NCI-H345 (cell line): ENCODE measurements at regions not wholly inside any gene's neighbourhood (a gene's known extent, or its start where the extent isn't known, plus 50 kb on each side); places are given as distances from the start of the nearest gene placed in this dataset.
"Not testable (repeated sequence)": the region's sequence is repeated elsewhere in the genome, so short reads cannot be mapped to it uniquely, and the experiment has no call there.

Source experiments
- DNase-seq: peaks from one replicate; lab custom pipeline; 2025; lab: John Stamatoyannopoulos, UW

DNA sequence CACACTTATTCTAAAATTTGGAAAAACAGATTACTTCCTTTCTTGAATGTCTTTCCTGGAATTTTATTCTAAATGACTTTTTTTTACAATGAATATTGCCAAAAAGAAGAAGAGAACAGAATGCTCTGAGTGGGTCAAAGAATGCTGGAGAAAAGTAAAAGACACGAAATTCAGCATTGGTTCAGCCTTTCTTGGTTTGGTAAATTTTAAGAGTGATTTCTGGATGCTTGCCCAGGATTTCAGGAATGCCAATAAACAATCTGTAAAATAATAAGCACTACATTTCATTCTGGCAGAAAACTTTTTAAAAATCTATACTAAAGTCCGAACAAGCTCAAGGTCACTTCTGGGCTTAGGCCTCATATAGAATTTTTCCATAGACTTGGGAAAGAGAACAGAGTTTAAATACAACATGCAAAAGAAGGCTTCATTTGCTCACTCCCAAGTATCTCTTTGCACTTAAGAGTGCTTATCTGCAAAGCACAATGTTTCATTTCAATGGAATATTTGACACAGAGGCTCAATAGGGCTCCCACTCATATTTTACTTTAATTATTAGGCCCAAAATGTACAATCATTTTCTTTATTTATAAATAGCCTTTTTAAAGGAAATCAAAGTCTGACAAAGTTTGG lies 359.5 kb upstream of the ANKRD30A start:
- no peak for DNase-seq

DNA sequence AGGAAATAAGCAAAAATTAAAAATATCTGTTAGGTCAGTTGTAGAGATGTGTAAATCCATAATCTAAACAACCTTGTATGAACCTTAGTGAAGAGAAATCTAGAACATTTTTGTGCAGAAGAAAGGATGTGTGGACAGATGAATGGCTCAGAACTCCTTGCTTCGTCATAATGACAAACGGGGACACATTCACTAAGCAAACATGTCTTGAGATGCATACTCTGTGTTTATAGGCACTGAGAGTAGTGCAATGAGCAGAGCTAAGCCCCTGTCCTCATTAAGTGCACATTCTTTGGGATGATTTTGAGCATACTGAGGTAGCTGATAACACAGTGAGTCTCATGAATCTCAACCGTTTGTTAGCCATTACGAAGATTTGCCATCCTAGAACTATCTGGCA lies 360.6 kb upstream of the ANKRD30A start:
- DNase-seq: no peak

DNA sequence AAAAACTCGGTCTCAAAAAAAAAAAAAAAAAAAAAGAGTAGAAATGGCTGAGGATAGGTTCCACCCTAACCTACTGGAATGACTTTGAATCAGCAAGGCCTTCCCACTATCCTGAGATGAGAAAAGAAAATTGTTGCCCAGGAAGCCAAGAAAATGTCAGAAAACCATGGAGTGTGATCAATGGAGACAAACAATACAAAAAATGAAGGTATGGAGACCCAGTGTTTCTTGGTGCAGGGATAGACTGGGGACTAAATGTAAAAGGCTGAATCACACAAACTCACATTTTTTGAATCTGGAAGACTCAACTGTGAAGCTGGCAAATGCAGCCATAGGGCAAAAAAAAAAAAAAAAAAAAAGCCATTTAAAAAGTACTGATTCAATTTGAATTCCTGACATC lies 364.3 kb upstream of the ANKRD30A start:
- DNase-seq: no peak

DNA sequence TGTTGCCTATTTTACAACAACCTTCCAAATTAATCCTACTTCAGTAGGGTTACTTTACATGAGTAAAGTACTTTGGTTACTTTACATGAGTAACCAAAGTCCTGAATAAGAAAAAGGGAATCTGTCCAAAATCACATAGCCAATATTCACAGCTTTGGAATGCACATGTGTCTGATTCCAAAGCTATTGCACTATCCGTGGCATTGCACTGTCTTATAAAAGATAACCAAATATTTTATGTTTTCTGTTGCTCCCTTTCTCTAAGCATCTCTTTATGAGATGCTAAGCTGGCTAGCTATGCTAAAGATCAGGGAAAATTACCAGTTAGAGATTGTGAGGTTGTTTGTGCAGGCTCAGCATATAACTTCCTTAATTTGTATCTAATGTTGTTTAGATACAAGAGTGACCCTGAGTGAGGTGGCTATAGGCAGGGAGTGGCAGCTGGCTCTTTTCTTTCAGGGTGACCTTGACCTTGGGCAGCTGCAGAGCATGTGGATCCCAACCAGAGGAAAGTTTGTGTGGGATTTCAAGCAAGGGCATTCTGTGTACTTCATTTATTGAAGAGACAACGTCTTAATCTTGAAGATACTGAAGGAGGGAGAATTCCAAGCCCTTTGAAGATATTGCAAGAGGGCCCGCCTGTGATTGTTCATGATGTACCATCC lies 366.1 kb upstream of the ANKRD30A start:
- DNase-seq: no peak

DNA sequence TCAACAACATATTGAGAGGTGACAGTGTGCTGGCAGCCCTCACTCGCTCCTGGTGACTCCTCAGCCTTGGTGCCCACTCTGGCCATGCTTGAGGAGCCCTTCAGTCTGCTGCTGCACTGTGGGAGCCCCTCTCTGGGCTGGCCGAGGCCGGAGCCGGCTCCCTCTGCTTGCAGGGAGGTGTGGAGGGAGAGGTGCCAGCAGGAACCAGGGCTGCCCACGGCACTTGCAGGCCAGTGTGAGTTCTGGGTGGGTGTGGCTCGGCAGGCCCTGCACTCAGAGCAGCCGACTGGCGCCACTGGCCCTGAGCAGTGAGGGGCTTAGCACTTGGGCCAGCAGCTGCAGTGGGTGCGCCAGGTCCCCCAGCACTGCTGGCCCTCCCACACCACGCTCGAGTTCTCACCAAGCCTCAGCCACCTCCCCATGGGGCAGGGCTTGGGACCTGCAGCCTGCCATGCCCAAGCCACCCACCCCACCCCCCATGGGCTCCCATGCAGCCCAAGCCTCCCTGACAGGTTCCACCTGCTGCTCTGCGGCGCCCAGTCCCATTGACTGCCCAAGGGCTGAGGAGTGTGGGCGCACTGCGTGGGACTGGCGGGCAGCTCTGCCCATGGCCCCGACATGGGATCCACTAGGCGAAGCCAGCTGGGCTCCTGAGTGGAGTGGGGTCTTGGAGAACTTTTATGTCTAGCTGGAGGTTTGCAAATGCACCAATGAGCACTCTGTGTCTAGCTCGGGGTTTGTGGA lies 377.1 kb upstream of the ANKRD30A start:
- DNase-seq: no peak

DNA sequence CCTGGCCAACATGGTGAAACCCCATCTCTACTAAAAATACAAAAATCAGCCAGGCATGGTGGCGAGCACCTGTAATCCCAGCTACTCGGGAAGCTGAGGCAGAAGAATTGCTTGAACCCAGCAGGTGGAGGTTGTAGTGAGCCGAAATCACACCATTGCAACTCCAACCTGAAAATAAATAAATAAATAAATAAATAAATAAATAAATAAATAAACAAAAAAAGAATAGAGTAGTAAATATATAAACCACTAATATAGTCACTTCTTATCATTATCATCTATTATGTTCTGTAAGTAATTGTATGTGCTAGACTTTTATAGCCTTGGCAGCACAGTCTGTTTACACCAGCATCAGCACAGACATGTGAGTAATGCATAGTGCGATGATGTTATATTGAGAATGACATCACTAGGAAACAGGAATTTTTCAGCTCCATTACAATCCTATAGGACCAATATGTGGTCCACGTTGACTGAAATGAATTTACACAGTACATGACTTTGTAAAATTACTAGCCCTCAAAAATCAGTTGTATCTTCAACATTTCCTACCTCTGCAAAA lies 385.4 kb upstream of the ANKRD30A start:
- no peak for DNase-seq

DNA sequence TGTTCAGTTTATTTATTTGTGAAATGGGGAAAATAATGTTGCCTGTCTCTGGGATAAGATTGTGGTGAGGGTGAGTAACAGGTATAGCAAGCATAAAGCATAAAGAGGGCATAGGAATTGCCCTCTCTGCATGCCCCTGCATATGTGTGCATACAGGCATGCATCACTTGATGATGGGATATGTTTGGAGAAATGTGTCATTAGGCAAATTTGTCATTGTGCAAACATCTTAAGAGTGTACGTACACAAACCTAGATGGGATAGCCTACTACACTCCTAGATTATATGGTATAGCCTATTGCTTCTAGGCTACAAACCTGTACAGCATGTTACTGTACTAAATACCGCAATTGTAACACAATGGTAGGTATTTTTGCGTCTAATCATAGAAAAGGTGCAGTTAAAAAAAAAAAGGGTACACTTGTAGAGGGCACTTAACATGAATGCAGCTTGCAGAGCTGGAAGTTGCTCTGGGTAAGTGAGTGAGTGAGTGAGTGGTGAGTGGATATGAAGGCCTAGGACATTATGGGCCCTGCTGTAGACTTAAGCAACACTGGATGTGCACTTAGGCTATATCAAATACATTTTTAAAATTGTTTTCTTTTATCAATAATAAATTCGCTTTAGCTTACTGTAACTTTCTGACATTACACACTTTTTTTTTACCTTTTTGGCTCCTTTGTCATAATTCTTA lies 386.5 kb upstream of the ANKRD30A start:
- no peak for DNase-seq

DNA sequence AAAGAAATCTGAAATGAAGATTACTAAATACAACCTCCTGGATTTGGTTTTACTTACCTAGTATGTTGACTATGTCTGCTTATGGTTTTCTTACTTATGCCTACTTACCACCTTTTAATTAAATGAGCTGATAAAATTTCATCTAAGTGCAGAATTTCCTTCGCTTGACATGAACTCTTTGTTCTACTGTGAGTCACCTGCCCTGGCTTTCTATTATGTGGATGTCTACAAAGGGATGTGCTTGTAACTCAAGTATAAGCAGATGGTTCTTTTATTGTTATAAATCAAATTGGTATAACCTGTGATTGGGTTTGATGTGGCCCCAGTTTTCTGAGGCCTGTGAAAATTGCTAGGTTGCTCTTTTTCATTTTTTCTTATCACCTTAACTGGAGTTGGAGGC lies 389.1 kb upstream of the ANKRD30A start:
- peak; percentile 81 for DNase-seq

DNA sequence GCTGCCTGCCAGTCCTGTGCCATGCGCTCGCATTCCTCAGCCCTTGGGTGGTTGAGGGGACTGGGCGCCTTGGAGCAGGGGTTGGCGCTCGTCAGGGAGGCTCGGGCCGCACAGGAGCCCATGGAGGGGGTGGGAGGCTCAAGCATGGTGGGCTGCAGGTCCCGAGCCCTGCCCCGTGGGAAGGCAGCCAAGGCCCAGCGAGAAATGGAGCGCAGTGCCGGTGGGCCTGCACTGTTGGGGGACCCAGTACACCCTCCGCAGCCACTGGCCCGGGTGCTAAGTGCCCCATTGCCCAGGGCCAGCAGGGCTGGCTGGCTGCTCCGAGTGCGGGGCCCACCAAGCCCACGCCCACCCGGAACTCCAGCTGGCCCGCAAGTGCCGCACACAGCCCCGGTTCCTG lies 390.8 kb upstream of the ANKRD30A start:
- not testable (repeated sequence) for DNase-seq

DNA sequence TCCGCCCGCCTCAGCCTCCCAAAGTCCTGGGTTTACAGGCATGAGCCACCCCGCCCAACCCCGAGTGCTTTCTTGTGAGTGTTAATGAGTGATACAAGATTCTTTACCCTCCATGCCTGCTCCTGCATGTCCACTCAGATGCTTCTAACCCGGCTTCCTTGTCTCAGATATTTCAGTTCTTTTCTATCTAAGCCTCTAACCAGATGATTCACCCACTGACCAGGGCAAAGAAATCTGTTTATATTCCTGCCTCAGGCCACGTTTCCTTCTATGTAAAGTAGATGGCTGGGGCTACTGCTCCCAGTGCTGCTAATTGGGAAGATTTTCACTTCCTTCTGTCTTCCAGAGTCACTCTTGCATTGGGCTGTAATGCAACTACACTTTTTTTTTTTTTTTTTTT lies 395.1 kb upstream of the ANKRD30A start:
- no peak for DNase-seq

DNA sequence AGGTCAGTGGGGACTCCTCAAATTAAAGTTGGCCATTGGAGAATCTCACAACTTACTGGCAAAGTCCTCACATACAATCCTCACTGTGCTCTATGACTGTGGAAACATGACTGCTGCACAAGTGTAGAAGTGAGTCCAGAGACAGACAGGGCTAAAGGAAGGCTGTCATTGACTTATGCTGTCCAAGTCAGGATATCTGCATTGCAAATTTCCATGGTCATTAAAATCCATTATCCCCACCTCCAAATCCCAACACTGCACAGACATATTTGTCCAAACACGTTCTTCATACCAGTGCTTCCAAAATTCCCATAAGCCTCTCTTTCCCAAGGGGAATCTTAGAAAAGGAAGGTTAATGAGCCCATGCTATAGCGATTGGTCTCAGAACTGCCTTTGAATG lies 396.8 kb upstream of the ANKRD30A start:
- no peak for DNase-seq

DNA sequence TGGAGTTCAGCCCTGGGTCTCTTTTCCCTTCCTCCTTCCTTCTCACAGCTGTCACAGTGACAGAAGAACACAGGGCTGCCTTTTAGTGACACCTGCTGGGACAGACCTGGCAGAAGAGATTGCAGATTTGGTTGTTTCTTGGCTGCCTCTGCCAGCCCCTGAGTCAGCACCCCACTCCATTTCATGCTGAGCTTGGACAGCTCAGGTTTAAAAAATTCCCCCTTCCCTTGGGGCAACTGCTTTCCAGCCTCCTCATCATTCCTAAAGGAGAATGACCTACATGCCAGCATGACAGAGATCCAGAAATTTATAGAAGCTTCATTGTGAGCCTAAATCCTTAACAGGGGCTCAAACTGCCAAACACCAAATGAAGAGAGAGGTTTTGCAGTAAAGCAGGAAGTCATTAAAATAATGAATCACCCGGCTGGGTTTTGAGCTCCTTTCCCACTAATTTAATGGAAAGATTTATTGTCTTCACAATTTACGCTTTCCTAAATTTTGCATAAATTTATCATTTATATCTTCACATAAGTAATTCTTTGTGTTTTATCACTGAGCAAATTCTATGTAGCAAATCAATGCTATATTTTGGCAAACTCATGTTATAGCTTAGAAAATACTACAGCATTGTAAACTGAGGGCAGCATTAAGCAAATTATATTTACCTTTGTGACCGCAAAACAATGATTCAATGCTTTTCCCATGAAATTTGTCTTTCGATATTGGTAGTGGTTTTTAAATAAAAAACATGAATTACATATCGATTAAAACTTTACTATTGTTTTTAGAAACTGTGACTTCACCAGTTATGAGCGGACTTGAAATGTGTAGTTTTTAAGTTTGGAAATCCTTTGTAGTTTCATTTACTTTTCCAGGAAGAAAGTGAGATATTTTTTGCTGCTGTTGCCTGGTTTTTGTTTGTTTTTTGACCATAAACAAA lies 399.5 kb upstream of the ANKRD30A start:
- peak; percentile 79 for DNase-seq

DNA sequence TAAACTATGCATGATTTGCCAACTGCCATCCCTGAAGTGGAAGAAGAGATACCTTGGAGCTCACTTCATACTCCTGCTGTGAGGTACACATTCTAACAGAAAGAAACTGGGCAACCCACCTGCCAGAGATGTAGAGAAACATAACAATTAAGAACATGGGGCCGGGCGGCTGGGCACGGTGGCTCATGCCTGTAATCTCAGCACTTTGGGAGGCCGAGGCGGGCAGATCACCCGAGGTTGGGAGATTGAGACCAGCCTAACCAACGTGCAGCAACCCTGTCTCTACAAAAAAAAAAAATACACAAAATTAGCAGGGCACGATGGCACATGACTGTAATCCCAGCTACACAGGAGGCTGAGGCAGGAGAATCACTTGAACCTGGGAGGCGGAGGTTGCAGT lies 402.6 kb upstream of the ANKRD30A start:
- DNase-seq: peak; percentile 18

DNA sequence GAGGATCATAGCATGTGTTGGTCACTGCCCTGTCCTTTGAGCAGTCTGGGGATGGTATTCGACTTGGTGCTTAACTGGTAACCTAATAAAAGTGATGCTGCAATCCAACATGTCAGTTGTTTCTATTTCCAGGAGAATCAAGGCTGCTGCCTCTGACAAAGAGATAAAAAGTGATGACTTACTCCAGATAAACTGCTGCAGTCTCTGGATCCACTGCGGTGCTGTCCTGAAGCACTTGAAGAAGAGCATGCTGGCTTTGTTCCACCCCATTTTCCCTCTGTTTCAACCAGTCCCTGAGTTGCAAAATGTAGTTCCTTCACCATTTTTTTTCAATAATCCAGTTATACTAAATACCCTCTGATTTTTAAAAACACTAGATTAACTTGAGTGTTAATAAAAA lies 403.5 kb upstream of the ANKRD30A start:
- DNase-seq: no peak

DNA sequence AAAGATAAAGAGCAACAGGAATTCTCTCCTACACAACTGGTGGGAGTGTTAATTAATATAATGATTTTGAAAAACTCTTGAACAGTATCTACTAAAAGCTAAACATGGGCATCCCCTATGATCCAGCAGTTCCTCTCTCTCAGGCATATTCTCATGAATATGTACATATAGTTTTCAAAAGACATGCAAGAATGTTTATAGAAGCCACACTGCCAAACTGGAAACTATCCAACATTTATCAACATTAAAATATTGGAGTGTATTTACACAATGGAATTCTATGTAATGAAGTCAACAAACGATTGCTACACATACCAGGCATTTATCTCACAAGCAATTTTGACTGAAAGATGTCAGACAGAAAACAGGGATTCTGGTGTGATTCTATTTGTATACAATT lies 404.5 kb upstream of the ANKRD30A start:
- DNase-seq: no peak

DNA sequence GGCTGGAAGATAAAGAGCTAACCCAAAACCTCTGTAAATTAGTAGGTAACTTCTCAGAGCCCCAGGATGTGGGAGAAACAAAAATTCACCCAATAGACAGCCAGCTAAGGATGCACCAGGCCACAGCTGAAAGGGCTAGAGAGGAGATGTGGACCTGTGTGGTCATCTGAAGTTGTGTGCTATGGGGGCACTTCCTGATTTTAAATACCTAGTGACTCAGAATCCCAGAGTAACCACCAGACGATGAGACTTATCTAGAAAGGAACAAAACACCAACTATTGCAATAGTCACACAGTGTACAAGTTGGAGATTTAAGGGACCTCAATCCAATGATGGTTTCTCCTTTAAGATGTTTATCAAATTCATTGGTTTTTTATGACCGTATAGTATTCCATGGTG lies 408.3 kb upstream of the ANKRD30A start:
- DNase-seq: no peak

DNA sequence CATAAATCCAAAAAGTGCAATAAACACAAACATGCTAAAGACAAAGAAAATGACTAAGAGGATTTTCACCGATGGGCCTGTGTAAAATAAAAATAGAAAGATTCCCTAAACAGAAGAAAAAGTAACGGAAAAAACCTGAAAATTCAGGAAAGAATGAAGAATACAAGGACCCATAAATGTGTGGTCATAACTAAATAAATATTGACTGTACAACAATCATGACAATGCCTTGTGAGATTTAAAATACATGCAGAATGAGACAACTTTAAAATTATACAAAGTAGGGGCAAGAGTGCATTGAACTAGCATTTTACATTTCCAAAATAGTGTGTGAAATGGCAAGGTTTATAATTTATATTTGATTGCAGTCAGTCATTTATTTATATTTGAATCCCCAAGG lies 409.1 kb upstream of the ANKRD30A start:
- no peak for DNase-seq

DNA sequence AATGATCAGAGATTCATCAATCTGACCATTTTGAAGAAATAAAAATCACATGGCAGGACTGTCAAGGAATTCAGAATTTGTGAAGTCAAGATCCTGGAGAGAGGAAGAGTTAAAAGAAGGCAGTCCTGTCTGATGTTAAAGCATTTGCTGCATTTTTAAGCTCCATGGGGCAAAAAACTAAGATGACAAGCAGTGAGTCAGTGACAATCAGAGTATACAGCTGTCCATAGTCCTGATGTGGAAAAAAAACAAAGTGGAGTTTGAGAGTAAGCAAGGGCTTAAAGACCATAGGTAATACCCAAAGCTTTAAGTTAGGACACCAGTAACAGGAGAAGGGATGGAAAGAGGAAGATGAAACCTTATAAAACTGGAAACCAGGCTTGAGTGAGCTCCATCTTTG lies 412.7 kb upstream of the ANKRD30A start:
- no peak for DNase-seq

DNA sequence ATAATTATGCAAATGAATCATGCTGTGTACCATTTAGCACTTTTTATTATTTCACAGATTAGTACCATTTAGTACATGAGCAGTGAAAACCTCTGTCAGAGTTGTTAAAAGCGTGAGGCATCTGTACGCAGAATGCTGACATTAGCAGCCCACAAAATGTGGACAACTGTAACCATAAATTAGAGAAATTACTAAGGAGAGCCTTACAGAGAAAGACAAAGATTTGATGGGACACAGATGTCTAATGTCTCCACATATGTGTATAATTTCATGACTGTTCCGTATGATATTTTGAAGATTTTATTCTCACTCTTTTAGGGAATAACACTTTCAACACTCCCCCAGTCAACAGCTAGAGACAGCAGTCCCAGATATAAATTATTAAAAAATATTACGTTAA lies 414.0 kb upstream of the ANKRD30A start:
- DNase-seq: no peak

DNA sequence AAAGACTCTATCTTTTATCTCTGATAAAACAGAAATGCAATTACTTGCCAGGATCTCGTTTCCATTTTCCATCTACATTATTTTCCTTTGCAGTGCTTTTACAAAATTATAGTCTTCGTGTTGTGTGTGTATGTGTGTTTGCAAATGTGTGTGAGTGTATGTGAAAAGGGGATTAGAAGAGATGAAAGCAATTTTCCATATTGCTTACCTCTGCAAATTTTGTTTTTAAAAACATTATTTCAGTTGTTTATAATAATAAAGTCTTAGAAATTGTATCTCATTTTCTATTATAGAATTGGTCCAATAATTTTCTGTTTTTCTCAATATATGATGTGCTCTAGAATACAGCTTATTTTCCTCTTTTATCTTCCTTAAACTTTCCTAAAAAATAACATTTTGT lies 421.3 kb upstream of the ANKRD30A start:
- DNase-seq: no peak

DNA sequence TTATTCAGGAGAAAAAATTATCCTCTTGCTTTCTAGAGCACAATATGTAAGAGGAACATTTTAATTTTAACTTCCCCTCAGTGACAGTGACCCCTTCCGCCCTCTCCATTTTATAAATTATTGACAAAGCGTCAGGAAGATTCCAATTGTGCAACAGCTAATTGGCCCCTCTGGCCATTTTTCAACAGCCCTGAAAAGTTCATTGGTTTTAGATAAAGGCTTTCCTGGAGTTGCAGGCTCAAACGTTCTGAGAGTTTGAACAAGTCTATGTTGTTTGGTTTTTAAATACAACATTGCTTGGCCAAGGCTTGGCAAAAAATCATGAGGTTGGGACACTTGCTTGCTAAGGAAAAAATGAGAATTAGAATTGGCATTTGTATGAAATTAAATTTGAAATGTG lies 422.2 kb upstream of the ANKRD30A start:
- no peak for DNase-seq
